ENCODE measurements at regions not wholly inside any gene's neighbourhood (a gene's known extent, or its start where the extent isn't known, plus 50 kb on each side); places are given as distances from the start of the nearest gene placed in this dataset.
A peak's percentile ranks its signal among the peaks of the same experiment; 100 is the strongest.
"Not testable (repeated sequence)": the region's sequence is repeated elsewhere in the genome, so short reads cannot be mapped to it uniquely, and the experiment has no call there.

GRCh38 chr3:164080208-164080607 lies 998.1 kb downstream of the SI start:
- no peak for DNase-seq

GRCh38 chr3:164064298-164064697 lies 1014.0 kb downstream of the SI start:
- DNase-seq = no peak

GRCh38 chr3:164060923-164061322 lies 1017.4 kb downstream of the SI start:
- no peak for DNase-seq

GRCh38 chr3:164049847-164050246 lies 1028.4 kb downstream of the SI start:
- DNase-seq = no peak

GRCh38 chr3:164048451-164048850 lies 1029.8 kb downstream of the SI start:
- no peak for DNase-seq

GRCh38 chr3:164040991-164041390 lies 1037.3 kb downstream of the SI start:
- no peak for DNase-seq

- no peak for DNase-seq
Observed at GRCh38 chr3:164030194-164030593, 1048.1 kb downstream of the SI start.

- DNase-seq = no peak
Observed at GRCh38 chr3:164024786-164025185, 1053.5 kb downstream of the SI start.

GRCh38 chr3:164023480-164023879 lies 1054.8 kb downstream of the SI start:
- DNase-seq = no peak

- no peak for DNase-seq
Observed at GRCh38 chr3:164018500-164018899, 1059.8 kb downstream of the SI start.

GRCh38 chr3:164007765-164008164 lies 1070.5 kb downstream of the SI start:
- DNase-seq = no peak

GRCh38 chr3:164004205-164004604 lies 1074.1 kb downstream of the SI start:
- DNase-seq = no peak

- not testable (repeated sequence) for DNase-seq
Observed at GRCh38 chr3:164003016-164003415, 1075.3 kb downstream of the SI start.

GRCh38 chr3:163983940-163984339 lies 1094.4 kb downstream of the SI start:
- no peak for DNase-seq

GRCh38 chr3:163971861-163972260 lies 1106.4 kb downstream of the SI start:
- DNase-seq = no peak

- no peak for DNase-seq
Observed at GRCh38 chr3:163957072-163957471, 1121.2 kb downstream of the SI start.

GRCh38 chr3:163953526-163953925 lies 1124.8 kb downstream of the SI start:
- DNase-seq = no peak

- DNase-seq = no peak
Observed at GRCh38 chr3:163952499-163952898, 1125.8 kb downstream of the SI start.

GRCh38 chr3:163951397-163951987 lies 1126.8 kb downstream of the SI start:
- peak; percentile 21 to 51 for DNase-seq

GRCh38 chr3:163946785-163947184 lies 1131.5 kb downstream of the SI start:
- no peak for DNase-seq

- no peak for DNase-seq
Observed at GRCh38 chr3:163943664-163944063, 1134.6 kb downstream of the SI start.

- DNase-seq = no peak
Observed at GRCh38 chr3:163939926-163940325, 1138.4 kb downstream of the SI start.

GRCh38 chr3:163936543-163936942 lies 1141.8 kb downstream of the SI start:
- DNase-seq = no peak

- DNase-seq = no peak
Observed at GRCh38 chr3:163935411-163935810, 1142.9 kb downstream of the SI start.

- no peak for DNase-seq
Observed at GRCh38 chr3:163929069-163929652, 1149.1 kb downstream of the SI start.
